Mucosa of descending colon (tissue), 3 donors: ENCODE measurements at regions not wholly inside any gene's neighbourhood (a gene's known extent, or its start where the extent isn't known, plus 50 kb on each side); places are given as distances from the start of the nearest gene placed in this dataset.

Source experiments
- ATAC-seq: fragments of 200-7000 bp; cut with Tn5 transposase; one replicate; pipeline ENCODE4 v1.9.1; 2020; ENCODE audit warnings: mild to moderate bottlenecking, moderate library complexity
- DNase-seq, 3 donors: peaks; one replicate each; pipeline ENCODE4 v3.0.0-alpha.2; 2020
- H3K36me3 ChIP-seq: fragments of 200-600 bp; one replicate; pipeline ENCODE4 v1.8.0; 2021; ENCODE audit warnings: low read depth, mild to moderate bottlenecking
- H3K4me1 ChIP-seq: fragments of 200-600 bp; one replicate; pipeline ENCODE4 v1.8.0; 2021; ENCODE audit warnings: low read depth, mild to moderate bottlenecking
- H3K4me3 ChIP-seq: fragments of 200-600 bp; one replicate; pipeline ENCODE4 v1.8.0; 2021; ENCODE audit warnings: mild to moderate bottlenecking
- H3K9me3 ChIP-seq: fragments of 200-600 bp; one replicate; pipeline ENCODE4 v1.8.0; 2021; ENCODE audit warnings: mild to moderate bottlenecking
- CTCF ChIP-seq: fragments of 200-600 bp; IDR thresholded peaks from one replicate; pipeline ENCODE4 v1.8.0; 2022; ENCODE audit warnings: antibody characterized with exemption, mild to moderate bottlenecking
- intact Hi-C, 2 donors: fragments of 100-400 bp; cut with DNase I in 1 of 2; cut with micrococcal nuclease in 1 of 2; formaldehyde crosslinking; loops; one replicate each; pipeline versions ENCODE4 v1.11.0 to v1.11.1; 2022; cut with DNase I, micrococcal nuclease
- donor health status: DM: no; HTN: no; CAD: no; lungs with moderate emphysema.
- donor health status: DM: no; HTN: no; CAD: no.
- donor health status: DM: no; HTN: yes; CAD: no.

GRCh38 chr15:37582852-37583251 is 351.6 kb upstream of the TMCO5A start:
- peaks cover 13% of the 10 kb centered on the region for H3K9me3 ChIP-seq
- ATAC-seq, result no peak
- TF ChIP-seq CTCF, result no peak
- H3K36me3 ChIP-seq, result no peaks in the 10 kb centered on the region
- H3K4me3 ChIP-seq, result no peak overlapping the region
- no peaks in the 10 kb centered on the region for H3K4me1 ChIP-seq
- intact Hi-C loops, result no loop called here
- DNase-seq, result peak in 1 of 3 donors; percentile 34

GRCh38 chr15:37586011-37586583 is 348.3 kb upstream of the TMCO5A start:
- Histone ChIP-seq H3K36me3 (no peaks in the 10 kb centered on the region), H3K9me3 (peaks cover 13% of the 10 kb centered on the region), H3K4me1 (no peaks in the 10 kb centered on the region), H3K4me3 (no peak overlapping the region)
- intact Hi-C loops, result no loop called here
- DNase-seq (no peak), ATAC-seq (no peak)
- TF ChIP-seq CTCF, result no peak

- H3K9me3 ChIP-seq, result peaks cover 10% of the 10 kb centered on the region
- no peaks in the 10 kb centered on the region for H3K36me3 ChIP-seq
- ATAC-seq, result no peak
- intact Hi-C loops, result no loop called here
- no peak overlapping the region for H3K4me3 ChIP-seq
- no peak for DNase-seq
- H3K4me1 ChIP-seq, result no peaks in the 10 kb centered on the region
- TF ChIP-seq CTCF, result no peak
Observed at GRCh38 chr15:37586976-37587375, 347.5 kb upstream of the TMCO5A start.

GRCh38 chr15:37594417-37594816 is 340.0 kb upstream of the TMCO5A start:
- Histone ChIP-seq H3K36me3 (no peaks in the 10 kb centered on the region), H3K4me3 (no peak overlapping the region), H3K9me3 (no peaks in the 10 kb centered on the region), H3K4me1 (no peaks in the 10 kb centered on the region)
- no peak for TF ChIP-seq CTCF
- ATAC-seq (no peak), DNase-seq (no peak)
- intact Hi-C loops, result no loop called here

GRCh38 chr15:37595426-37595970 is 338.9 kb upstream of the TMCO5A start:
- Histone ChIP-seq H3K4me3 (no peak overlapping the region), H3K4me1 (no peaks in the 10 kb centered on the region), H3K36me3 (no peaks in the 10 kb centered on the region), H3K9me3 (no peaks in the 10 kb centered on the region)
- TF ChIP-seq CTCF, result no peak
- ATAC-seq (no peak), DNase-seq (no peak)
- intact Hi-C loops, result no loop called here

GRCh38 chr15:37599156-37599555 is 335.3 kb upstream of the TMCO5A start:
- TF ChIP-seq CTCF, result no peak
- no peak for ATAC-seq
- intact Hi-C loops, result no loop called here

More at GRCh38 chr15:37599156-37599555, 335.3 kb upstream of the TMCO5A start:
- DNase-seq, result no peak
- no peaks in the 10 kb centered on the region for H3K4me1 ChIP-seq
- H3K9me3 ChIP-seq, result no peaks in the 10 kb centered on the region
- H3K4me3 ChIP-seq, result no peak overlapping the region
- no peaks in the 10 kb centered on the region for H3K36me3 ChIP-seq
